Gastrocnemius medialis (tissue), 4 donors: ENCODE measurements at regions not wholly inside any gene's neighbourhood (a gene's known extent, or its start where the extent isn't known, plus 50 kb on each side); places are given as distances from the start of the nearest gene placed in this dataset.

ENCODE experiments used
- ATAC-seq, 2 donors: fragments of 150-250 bp; one replicate each; pipeline ENCODE4 v1.9.1; 2016
- DNase-seq, 2 donors: peaks; one replicate each; pipeline ENCODE4 v3.0.0-alpha.2; 2019
- H3K27ac ChIP-seq, 4 donors: fragments of 200-600 bp; sonication (generic); 1 replicate in 1 of 4; 2 replicates in 3 of 4; pipeline ENCODE4 v1.5.1; 2016 to 2018; ENCODE audit warnings: mild to moderate bottlenecking in 2 of 4, moderate library complexity in 1 of 4
- H3K27me3 ChIP-seq, 3 donors: fragments of 200-600 bp; sonication (generic) in 2 of 3; 1 replicate in 1 of 3; 2 replicates in 2 of 3; pipeline versions ENCODE4 v1.5.1 to v1.6.0; 2016 to 2019; ENCODE audit warnings: mild to moderate bottlenecking in 1 of 3, moderate library complexity in 1 of 3
- H3K36me3 ChIP-seq, 2 donors: fragments of 200-600 bp; sonication (generic) in 1 of 2; one replicate each; pipeline ENCODE4 v1.5.1; 2017 to 2018
- H3K4me1 ChIP-seq, 2 donors: fragments of 200-600 bp; sonication (generic) in 1 of 2; one replicate each; pipeline ENCODE4 v1.5.1; 2016 to 2017; ENCODE audit warnings: mild to moderate bottlenecking in 2 of 2
- H3K4me3 ChIP-seq, 4 donors: fragments of 200-600 bp; sonication (generic) in 3 of 4; 1 replicate in 1 of 4; 2 replicates in 3 of 4; pipeline ENCODE4 v1.5.1; 2016 to 2019; ENCODE audit warnings: mild to moderate bottlenecking in 2 of 4
- H3K9me3 ChIP-seq, 3 donors: fragments of 200-600 bp; sonication (generic) in 2 of 3; 1 replicate in 1 of 3; 2 replicates in 2 of 3; pipeline ENCODE4 v1.5.1; 2016 to 2019
- POLR2A ChIP-seq, 2 donors: fragments of 450-650 bp; IDR thresholded peaks; one replicate each; pipeline ENCODE4 v1.6.1; 2017; ENCODE audit warnings: antibody characterized with exemption in 2 of 2, mild to moderate bottlenecking in 2 of 2, moderate library complexity in 2 of 2
- in situ Hi-C, 4 donors: fragments of 200-750 bp; cut with MboI; loops; one replicate each; pipeline versions ENCODE4 v1.15.0 to v1.8.0; 2017; ENCODE audit warnings: low sequenced_read_pairs in 4 of 4
- intact Hi-C: fragments of 100-400 bp; cut with DNase I; formaldehyde crosslinking; loops from one replicate; pipeline ENCODE4 v1.15.1; 2023; ENCODE audit warnings: low total_unique reads
- TF ChIP-seq, protein P1 (sequence below), 5 experiments: fragments of 450-650 bp in 3 of 5; fragments of 200-600 bp in 2 of 5; sonication (generic) in 2 of 5; IDR thresholded peaks in 4 of 5; conservative IDR thresholded peaks in 1 of 5; 1 replicate in 4 of 5; 2 replicates in 1 of 5; pipeline ENCODE4 v1.5.1; 2016 to 2019; ENCODE audit warnings: antibody characterized with exemption in 5 of 5, mild to moderate bottlenecking in 3 of 5, moderate library complexity in 3 of 5

DNA sequence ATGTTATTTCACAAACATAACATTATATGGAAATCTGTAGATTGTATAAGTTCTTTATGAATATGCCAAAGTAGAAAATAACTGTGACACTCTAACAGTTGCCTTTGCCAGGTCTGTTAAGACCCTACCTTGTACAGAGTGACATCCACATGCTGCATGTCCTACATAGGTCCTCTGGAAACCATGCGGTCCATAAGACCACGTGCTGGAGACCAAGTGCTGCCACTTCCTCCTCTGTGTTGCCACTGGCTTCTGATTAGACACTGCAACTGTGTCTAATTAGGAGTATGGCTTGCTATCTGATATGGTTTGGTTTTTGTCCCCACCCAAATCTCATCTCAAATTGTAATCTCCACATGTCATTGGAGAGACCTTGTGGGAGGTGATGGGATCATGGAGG is 855.5 kb upstream of the SEMA6D start:
- ATAC-seq (no peak), DNase-seq (no peak)
- in situ Hi-C loops = no loop called here
- no peak overlapping the region for H3K4me3 ChIP-seq
- no peaks in the 10 kb centered on the region for H3K4me1 ChIP-seq
- TF ChIP-seq POLR2A (IDR thresholded peaks at IDR 0.05) = no peak
- TF ChIP-seq, protein P1, sequence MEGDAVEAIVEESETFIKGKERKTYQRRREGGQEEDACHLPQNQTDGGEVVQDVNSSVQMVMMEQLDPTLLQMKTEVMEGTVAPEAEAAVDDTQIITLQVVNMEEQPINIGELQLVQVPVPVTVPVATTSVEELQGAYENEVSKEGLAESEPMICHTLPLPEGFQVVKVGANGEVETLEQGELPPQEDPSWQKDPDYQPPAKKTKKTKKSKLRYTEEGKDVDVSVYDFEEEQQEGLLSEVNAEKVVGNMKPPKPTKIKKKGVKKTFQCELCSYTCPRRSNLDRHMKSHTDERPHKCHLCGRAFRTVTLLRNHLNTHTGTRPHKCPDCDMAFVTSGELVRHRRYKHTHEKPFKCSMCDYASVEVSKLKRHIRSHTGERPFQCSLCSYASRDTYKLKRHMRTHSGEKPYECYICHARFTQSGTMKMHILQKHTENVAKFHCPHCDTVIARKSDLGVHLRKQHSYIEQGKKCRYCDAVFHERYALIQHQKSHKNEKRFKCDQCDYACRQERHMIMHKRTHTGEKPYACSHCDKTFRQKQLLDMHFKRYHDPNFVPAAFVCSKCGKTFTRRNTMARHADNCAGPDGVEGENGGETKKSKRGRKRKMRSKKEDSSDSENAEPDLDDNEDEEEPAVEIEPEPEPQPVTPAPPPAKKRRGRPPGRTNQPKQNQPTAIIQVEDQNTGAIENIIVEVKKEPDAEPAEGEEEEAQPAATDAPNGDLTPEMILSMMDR (IDR thresholded peaks at IDR 0.05 in 4 of 5, conservative IDR thresholded peaks at IDR 0.05 in 1 of 5) = no peak
- H3K36me3 ChIP-seq = no peaks in the 10 kb centered on the region
- no peaks in the 10 kb centered on the region for H3K27me3 ChIP-seq
- intact Hi-C loops = no loop called here
- no peaks in the 10 kb centered on the region for H3K9me3 ChIP-seq
- H3K27ac ChIP-seq = no peak overlapping the region

GRCh38 chr15:46865155-46865554 is 852.1 kb upstream of the SEMA6D start:
- ATAC-seq = no peak
- no peak overlapping the region for H3K27ac ChIP-seq

GRCh38 chr15:46872286-46872980 is 844.9 kb upstream of the SEMA6D start:
- intact Hi-C loops (no loop called here), in situ Hi-C loops (no loop called here)
- H3K4me1 ChIP-seq = no peaks in the 10 kb centered on the region
- ATAC-seq (no peak), DNase-seq (no peak)
- H3K27ac ChIP-seq = no peak overlapping the region
- no peaks in the 10 kb centered on the region for H3K9me3 ChIP-seq
- TF ChIP-seq, protein P1 (IDR thresholded peaks at IDR 0.05 in 4 of 5, conservative IDR thresholded peaks at IDR 0.05 in 1 of 5) = no peak
- no peak for TF ChIP-seq POLR2A (IDR thresholded peaks at IDR 0.05)
- no peaks in the 10 kb centered on the region for H3K27me3 ChIP-seq
- H3K36me3 ChIP-seq = no peaks in the 10 kb centered on the region
- no peak overlapping the region for H3K4me3 ChIP-seq

More at GRCh38 chr15:46865155-46865554, 852.1 kb upstream of the SEMA6D start:
- in situ Hi-C loops (no loop called here), intact Hi-C loops (no loop called here)
- no peaks in the 10 kb centered on the region for H3K9me3 ChIP-seq
- H3K4me1 ChIP-seq = no peaks in the 10 kb centered on the region
- no peaks in the 10 kb centered on the region for H3K36me3 ChIP-seq
- no peak overlapping the region for H3K4me3 ChIP-seq
- no peaks in the 10 kb centered on the region for H3K27me3 ChIP-seq
- TF ChIP-seq POLR2A (IDR thresholded peaks at IDR 0.05) = no peak
- TF ChIP-seq, protein P1 (IDR thresholded peaks at IDR 0.05 in 4 of 5, conservative IDR thresholded peaks at IDR 0.05 in 1 of 5) = no peak
- DNase-seq = no peak

GRCh38 chr15:46872981-46873330 is 844.3 kb upstream of the SEMA6D start:
- in situ Hi-C loops (no loop called here), intact Hi-C loops (no loop called here)
- Histone ChIP-seq H3K27me3 (no peaks in the 10 kb centered on the region), H3K27ac (no peak overlapping the region), H3K36me3 (no peaks in the 10 kb centered on the region), H3K4me1 (no peaks in the 10 kb centered on the region), H3K9me3 (no peaks in the 10 kb centered on the region), H3K4me3 (no peak overlapping the region)
- TF ChIP-seq, protein P1 (IDR thresholded peaks at IDR 0.05 in 4 of 5, conservative IDR thresholded peaks at IDR 0.05 in 1 of 5) = no peak
- no peak for TF ChIP-seq POLR2A (IDR thresholded peaks at IDR 0.05)
- DNase-seq (no peak), ATAC-seq (no peak)
